Mammary epithelial cell (primary cell): ENCODE measurements at regions not wholly inside any gene's neighbourhood (a gene's known extent, or its start where the extent isn't known, plus 50 kb on each side); places are given as distances from the start of the nearest gene placed in this dataset.

Source experiments
- CTCF ChIP-seq, 2 donors: IDR thresholded peaks in 1 of 2; conservative IDR thresholded peaks in 1 of 2; 2 replicates each; pipeline ENCODE4 v1.5.1; 2011 to 2012; ENCODE audit warnings: inconsistent platforms in 2 of 2, low read length in 2 of 2, mild to moderate bottlenecking in 2 of 2, control low read depth in 1 of 2, low read depth in 1 of 2; ENCODE audit not compliant: insufficient read depth in 1 of 2; ENCODE audit errors: extremely low read depth in 1 of 2
- EZH2 ChIP-seq: IDR thresholded peaks from 2 replicates; pipeline ENCODE4 v1.6.1; 2012; ENCODE audit warnings: low read length, inconsistent platforms, borderline replicate concordance

GRCh38 chr2:20146401-20146800 is 78.5 kb downstream of the SDC1 start:
- no peak for TF ChIP-seq CTCF (conservative IDR thresholded peaks at IDR 0.05 in 1 of 2, IDR thresholded peaks at IDR 0.05 in 1 of 2; ENCODE audit: extremely low read depth in 1 of 2, insufficient read depth in 1 of 2, low read depth in 1 of 2, low read length in 2 of 2)
- no peak for TF ChIP-seq EZH2
